IPS-20b (cell line): ENCODE measurements at regions not wholly inside any gene's neighbourhood (a gene's known extent, or its start where the extent isn't known, plus 50 kb on each side); places are given as distances from the start of the nearest gene placed in this dataset.

Experiments
- H3K27ac ChIP-seq: one replicate; pipeline ENCODE4 v1.5.1; 2013; ENCODE audit warnings: low read length
- H3K27me3 ChIP-seq: 2 replicates; pipeline ENCODE4 v1.6.1; 2013; ENCODE audit warnings: mild to moderate bottlenecking, low read length, inconsistent platforms; ENCODE audit not compliant: insufficient read depth
- H3K36me3 ChIP-seq: 2 replicates; pipeline ENCODE4 v1.6.1; 2013; ENCODE audit warnings: low read depth, mild to moderate bottlenecking, inconsistent platforms, low read length, moderate library complexity; ENCODE audit not compliant: insufficient read depth
- H3K4me1 ChIP-seq: 2 replicates; pipeline ENCODE4 v1.6.1; 2013; ENCODE audit warnings: mild to moderate bottlenecking, control low read depth, inconsistent platforms, low read length, moderate library complexity; ENCODE audit not compliant: insufficient read depth
- H3K4me3 ChIP-seq: 2 replicates; pipeline ENCODE4 v1.5.1; 2013; ENCODE audit warnings: mild to moderate bottlenecking, low read length, inconsistent platforms
- H3K9ac ChIP-seq: 2 replicates; pipeline ENCODE4 v1.6.1; 2013; ENCODE audit warnings: low read depth, mild to moderate bottlenecking, inconsistent platforms, low read length, moderate library complexity
- H3K9me3 ChIP-seq: 2 replicates; pipeline ENCODE4 v1.6.1; 2013; ENCODE audit warnings: mild to moderate bottlenecking, low read depth, low read length, inconsistent platforms; ENCODE audit not compliant: insufficient read depth

DNA sequence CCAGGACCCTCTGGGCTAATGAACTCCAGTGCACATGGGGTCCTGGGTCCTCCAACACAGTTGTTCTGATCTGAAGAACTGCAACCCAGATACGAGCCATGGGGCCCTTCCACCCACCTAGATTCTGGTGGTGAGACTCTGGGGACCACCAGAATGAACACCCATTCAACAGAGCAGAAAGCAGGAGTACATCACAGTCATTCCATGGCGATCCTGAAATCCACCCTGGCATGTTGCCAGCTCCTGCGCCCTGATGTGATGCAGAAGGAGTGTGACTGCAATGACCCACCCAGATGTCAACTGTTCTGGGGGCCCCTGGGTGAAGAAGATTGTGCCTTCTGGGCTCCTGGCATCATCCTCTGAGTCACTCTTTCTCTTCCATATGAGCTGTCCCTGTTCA, 211.6 kb downstream of the KIF26A start:
- Histone ChIP-seq H3K4me3 (no peak overlapping the region), H3K9ac (no peak overlapping the region), H3K4me1 (no peaks in the 10 kb centered on the region), H3K27me3 (no peaks in the 10 kb centered on the region; the same call in 1 of the 2 replicates), H3K36me3 (no peaks in the 10 kb centered on the region), H3K27ac (no peak overlapping the region), H3K9me3 (no peaks in the 10 kb centered on the region)

DNA sequence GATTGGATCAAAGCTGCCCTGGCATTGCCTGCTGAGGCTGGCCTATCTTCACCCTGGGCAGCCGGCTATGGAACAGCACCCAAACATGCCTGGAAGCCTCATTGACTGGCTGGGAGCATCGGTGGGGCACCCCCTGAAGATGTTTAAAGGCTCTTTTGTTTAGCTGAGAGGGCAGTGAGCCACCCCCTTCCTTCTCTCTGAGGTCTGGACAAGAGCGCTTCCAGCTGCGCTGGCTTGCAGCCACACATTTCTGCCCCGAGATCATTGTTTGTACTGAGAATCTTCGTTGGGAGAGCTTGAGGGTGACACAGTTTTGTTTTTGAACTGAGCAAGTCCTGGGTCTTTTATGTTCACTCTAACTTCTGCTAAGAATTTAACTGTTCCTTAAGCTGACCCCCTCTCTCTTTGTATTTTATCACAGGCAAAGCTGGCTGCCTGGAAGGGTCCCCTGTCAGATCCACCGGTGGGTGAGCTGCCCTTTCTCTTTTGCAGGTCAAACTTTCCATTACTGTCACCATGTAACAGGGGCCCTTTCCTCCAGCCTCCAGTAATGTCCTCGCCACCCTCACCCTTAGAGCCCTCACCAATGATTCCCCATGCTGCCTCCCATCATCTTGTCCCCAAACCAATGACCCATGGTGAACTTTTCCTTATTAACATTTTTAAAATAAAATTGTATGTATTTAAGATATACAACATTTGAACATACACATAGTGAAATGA, 212.2 kb downstream of the KIF26A start:
- no peaks in the 10 kb centered on the region; the same call in 1 of the 2 replicates for H3K27me3 ChIP-seq
- H3K4me3 ChIP-seq = no peak overlapping the region

DNA sequence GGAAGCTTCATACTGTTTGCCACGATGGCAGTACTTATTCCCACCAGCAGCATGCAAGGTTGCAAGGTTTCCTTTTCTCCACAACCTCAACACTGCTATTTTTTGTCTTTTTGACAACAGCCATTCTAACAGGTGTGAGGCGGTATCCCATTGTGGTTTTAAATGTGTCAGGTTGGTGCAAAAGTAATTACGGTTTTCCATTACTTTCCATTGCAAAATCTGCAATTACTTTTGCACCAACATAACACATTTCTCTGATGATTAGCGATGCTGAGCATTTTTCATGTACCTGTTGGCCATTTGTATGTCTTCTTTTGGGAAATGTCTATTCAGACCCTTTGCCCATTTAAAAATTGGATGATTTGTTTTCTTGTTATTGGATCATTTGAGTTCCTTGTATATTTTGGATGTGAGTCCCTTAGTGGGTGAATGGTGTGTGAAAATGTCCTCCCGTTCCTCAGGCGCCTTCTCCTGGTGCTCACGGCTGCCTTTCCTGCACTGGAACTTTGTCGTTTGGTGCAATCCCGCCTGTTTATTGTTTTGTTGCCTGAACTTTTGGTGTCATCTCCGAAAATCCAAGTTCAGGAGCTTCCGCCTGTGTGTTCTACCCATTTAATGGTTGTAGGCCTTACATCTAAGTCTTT, 213.6 kb downstream of the KIF26A start:
- Histone ChIP-seq H3K27ac (no peak overlapping the region), H3K27me3 (no peaks in the 10 kb centered on the region; the same call in 1 of the 2 replicates), H3K36me3 (no peaks in the 10 kb centered on the region), H3K9me3 (no peaks in the 10 kb centered on the region), H3K9ac (no peak overlapping the region), H3K4me3 (no peak overlapping the region), H3K4me1 (no peaks in the 10 kb centered on the region)

More for the DNA sequence above, 212.2 kb downstream of the KIF26A start:
- Histone ChIP-seq H3K36me3 (no peaks in the 10 kb centered on the region), H3K27ac (no peak overlapping the region), H3K4me1 (no peaks in the 10 kb centered on the region), H3K9ac (no peak overlapping the region), H3K9me3 (no peaks in the 10 kb centered on the region)

DNA sequence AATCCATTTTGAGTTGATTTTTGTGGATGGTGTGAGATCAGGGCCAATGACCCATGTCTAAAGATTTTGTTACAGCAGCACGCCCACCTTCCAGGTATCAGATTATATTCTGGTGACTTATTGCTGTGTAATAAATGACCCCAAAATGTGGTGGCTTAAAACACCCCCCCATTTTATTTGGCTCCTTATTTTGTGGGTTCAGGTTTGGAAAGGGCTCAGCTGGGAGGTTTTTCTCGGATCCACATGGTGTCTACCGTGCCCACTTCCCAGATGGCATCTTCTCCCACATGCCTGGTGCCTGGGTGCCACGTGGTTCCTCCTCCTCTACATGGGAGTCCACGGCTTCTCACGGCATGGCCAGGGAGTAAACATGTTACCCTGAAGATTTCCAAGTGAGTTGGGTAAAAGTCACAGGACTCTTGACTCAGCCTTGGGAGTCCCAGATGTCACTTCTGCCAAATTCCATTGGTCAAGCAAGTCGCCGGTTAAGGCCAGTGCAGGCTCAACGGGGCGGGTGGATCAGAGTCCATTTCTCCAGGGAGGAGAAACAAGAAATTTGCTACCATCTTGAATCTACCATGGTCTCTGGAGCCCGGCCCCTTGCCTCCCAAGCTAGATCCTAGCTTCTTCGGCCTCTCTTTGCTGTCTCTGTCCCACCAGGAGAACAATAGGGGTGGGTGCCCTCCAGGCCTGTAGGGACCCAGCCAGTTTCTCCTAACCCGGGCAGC, 214.3 kb downstream of the KIF26A start:
- Histone ChIP-seq H3K9me3 (no peaks in the 10 kb centered on the region), H3K9ac (no peak overlapping the region), H3K27me3 (no peaks in the 10 kb centered on the region; the same call in 1 of the 2 replicates), H3K4me1 (no peaks in the 10 kb centered on the region), H3K4me3 (no peak overlapping the region), H3K36me3 (no peaks in the 10 kb centered on the region), H3K27ac (no peak overlapping the region)

DNA sequence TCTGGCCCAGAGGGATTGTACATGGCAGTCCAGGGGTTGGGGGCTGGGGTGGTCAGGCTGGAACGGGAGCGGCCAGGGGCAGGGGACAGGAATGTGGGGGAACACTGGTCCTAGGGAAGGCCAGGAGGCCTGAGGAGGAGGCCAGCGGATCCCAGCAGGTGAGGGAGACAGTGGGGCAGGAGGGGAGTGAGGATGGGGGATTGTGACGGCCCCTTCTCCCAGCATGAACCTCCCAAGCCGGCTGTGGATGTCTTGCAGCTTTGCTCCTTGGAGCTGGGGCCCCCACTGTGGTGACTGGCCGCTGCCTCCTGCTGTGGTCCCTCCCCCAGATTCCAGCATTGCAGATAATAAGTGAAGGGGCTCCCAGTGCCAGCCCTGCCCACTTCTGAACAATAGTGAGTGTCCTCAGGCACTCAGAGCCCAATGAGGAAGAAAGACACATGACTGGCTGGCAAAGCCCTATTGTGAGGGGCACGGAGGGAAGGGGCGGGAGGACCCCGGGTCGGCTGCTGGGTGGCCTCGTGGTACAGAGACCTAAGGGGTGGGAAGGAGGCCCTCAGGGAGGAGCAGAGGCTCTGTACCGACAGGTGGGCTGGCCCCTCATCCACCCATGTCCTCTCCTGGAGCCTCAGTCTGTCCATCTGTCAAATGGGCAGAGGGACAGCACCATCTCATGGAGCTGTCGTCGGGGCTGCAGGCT, 215.0 kb downstream of the KIF26A start:
- no peaks in the 10 kb centered on the region for H3K36me3 ChIP-seq

DNA sequence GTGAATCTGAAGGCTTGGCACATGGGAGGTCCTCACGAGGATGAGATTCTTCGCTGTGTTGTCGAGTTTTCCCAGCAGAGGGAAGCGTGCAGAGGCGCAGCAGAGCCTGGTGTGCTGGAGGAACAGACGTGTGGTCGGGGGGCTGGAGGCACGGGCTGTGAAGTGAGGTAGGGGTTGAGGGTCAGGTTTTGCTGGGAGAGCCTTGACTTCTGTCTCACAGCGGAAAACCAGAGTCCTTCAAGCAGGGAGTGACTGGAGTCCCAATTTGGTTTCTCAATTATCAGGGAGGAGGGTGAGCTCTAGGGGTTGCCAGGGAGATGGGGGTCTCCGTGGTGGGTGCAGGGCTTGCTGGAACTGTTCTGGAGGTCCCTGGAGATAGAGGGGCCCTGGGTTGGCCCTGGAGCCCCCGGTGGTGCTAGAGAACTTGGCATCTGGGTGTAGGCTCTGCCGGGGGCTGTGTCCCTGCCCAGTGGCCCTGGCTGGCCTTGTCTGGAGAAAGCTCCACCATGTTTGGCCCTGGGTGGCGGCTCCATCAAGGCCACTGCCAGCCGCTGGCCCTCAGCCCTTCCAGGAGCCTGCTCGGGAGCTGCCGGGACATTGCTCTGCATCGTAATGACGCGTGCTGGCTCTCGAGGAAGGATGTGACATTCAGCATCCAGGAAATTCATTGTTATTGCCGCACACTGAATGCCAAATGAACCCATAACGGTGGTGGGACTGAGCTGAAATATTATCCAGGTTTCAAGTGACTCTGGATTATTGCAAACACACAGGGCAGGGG, 215.7 kb downstream of the KIF26A start:
- H3K9me3 ChIP-seq = no peaks in the 10 kb centered on the region
- no peak overlapping the region for H3K4me3 ChIP-seq
- no peak overlapping the region for H3K9ac ChIP-seq
- H3K4me1 ChIP-seq = no peaks in the 10 kb centered on the region
- H3K27ac ChIP-seq = no peak overlapping the region
- no peaks in the 10 kb centered on the region; the same call in 1 of the 2 replicates for H3K27me3 ChIP-seq
- H3K36me3 ChIP-seq = no peaks in the 10 kb centered on the region

More for the DNA sequence above, 215.0 kb downstream of the KIF26A start:
- Histone ChIP-seq H3K9me3 (no peaks in the 10 kb centered on the region), H3K4me3 (no peak overlapping the region), H3K4me1 (no peaks in the 10 kb centered on the region), H3K9ac (no peak overlapping the region), H3K27me3 (no peaks in the 10 kb centered on the region; the same call in 1 of the 2 replicates), H3K27ac (no peak overlapping the region)

DNA sequence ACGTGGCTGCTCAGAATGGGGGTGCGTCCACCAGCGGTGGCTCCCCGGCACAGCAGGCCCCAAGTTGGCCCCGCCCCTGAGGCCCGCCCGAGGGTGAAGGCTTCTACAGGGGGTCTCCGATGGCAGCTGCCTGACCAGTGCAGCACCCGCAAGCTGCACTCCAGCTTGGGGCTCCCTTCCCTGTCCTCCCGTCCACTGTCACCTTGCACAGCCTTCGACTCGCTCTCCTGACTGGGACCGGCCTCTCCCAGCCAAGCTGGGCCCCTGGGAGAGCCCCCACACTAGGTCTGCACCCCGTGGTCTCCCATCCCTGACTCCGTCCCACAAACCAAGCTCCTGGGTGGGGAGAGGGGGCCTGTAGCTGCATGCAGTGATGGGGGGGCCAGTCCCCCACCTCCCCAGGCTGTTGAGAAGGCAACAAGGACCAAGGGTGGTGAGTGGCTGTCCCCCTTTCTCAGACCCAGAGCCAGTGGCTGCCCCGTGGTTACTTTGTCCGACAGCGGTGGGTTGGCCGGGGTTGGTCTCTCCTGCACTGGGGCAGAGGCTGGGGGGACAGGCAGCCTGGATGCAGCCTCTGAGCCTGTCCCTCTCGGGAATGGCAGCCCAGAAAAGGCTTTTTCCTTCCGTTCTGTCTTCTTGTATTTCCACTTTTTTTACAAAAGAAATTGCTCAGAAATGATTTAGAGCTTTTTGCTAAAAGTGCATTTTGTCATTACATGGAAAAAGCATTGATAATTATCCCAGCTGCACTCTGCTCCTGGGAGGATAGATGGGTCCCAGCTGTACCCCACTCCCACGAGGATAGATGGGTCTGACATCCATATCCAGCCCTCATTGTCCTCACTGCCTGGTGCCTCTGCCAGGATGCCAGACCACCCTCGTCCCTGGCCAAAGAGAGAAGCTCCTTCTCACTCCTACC, 217.0 kb downstream of the KIF26A start:
- Histone ChIP-seq H3K9ac (no peak overlapping the region), H3K4me3 (no peak overlapping the region), H3K27me3 (no peaks in the 10 kb centered on the region; the same call in 1 of the 2 replicates), H3K27ac (no peak overlapping the region), H3K4me1 (no peaks in the 10 kb centered on the region), H3K9me3 (no peaks in the 10 kb centered on the region), H3K36me3 (no peaks in the 10 kb centered on the region)

DNA sequence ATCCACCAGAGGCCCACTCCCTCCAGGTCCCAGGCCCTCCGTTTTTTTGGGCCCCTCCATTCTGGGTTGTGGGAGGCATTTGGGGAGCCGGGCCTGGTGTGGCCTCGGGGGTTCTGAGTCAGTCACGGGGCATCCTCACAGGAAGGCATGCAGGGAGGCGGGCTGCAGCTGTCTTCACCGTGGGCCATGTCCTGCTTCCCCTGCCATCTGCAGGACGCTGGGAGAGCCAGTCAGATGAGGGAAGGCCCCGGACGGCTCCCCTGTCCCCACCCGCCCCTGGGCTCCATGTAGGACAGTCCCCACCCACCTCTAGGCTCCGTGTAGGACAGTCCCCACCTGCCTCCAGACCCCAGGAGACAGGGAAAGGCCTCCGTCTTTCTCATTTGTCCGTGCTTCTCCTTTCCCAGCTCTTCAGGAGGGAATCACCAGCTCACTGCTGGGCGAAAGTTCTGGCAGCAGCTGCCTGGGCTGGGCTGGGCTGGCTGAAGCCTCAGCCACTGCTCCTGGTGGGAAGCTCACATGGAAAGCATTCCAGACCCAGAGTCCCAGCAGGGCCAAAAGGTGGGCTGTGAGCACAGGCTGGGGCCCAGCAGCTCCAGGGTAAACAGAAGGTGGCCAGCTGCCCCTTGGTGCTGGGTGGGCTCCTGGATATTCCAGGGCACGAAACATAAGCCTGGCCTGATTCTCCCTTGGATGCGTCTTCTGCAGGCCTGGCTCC, 217.8 kb downstream of the KIF26A start:
- no peak overlapping the region for H3K4me3 ChIP-seq
- no peaks in the 10 kb centered on the region for H3K4me1 ChIP-seq
- H3K9ac ChIP-seq = no peak overlapping the region
- no peaks in the 10 kb centered on the region for H3K27me3 ChIP-seq
- H3K36me3 ChIP-seq = no peaks in the 10 kb centered on the region
- no peak overlapping the region for H3K27ac ChIP-seq
- no peaks in the 10 kb centered on the region for H3K9me3 ChIP-seq

DNA sequence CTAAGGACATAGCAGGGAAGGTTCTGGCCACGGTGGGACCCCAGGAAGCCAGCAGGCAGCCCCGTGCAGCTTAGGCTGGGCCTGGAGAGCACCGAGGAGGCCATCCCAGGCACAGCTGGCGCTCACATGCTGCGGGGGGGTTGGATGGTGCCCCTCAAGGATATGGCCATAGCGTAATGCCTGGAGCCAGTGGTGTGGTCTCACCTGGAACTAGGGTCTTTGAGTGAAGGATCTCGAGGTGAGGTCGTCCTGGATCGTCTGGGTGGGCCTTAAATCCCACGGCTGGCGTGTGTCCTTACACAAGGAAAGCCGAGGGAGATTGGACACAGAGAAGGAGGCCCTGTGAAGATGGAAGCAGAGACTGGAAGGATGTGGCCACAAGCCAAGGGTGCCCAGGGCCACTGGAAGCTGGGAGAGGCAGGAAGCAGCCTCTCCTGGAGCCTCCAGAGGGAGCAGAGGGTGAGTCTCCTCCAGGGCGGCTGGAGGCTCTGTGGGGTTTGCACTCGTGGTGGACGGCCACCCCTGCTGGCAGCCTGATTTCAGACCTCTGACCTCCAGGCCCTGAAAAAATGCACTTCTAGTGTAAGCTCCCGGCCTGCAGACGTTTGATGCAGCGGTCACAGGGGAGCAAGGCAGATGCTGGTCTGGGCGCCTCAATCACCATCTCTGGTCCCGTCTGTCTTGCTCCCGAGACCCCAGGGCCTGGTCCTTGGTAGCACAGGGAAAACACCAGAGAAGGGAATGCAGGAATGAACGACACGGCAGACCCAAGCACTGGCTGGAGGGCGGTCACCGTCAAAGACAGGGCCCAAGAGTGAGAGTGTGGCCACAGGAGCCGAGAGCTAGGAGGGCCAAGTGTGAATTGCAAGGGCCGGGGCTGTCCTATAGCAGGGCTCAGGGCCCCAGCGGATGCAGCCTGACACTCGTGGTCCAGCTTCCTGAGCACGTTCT, 218.6 kb downstream of the KIF26A start:
- Histone ChIP-seq H3K4me1 (no peaks in the 10 kb centered on the region), H3K27ac (no peak overlapping the region), H3K27me3 (no peaks in the 10 kb centered on the region), H3K4me3 (no peak overlapping the region), H3K9ac (no peak overlapping the region), H3K9me3 (no peaks in the 10 kb centered on the region), H3K36me3 (no peaks in the 10 kb centered on the region)
